Large intestine (tissue), 3 donors: ENCODE measurements at regions not wholly inside any gene's neighbourhood (a gene's known extent, or its start where the extent isn't known, plus 50 kb on each side); places are given as distances from the start of the nearest gene placed in this dataset.

Source experiments
- DNase-seq, 2 donors: peaks; one replicate each; pipeline versions ENCODE4 v3.0.0 to v3.0.0-alpha.2; 2013
- H3K27ac ChIP-seq: one replicate; pipeline ENCODE4 v1.5.1; 2013; ENCODE audit warnings: low read length
- H3K27me3 ChIP-seq: 2 replicates; pipeline ENCODE4 v1.6.1; 2013; ENCODE audit warnings: low read length; ENCODE audit not compliant: control insufficient read depth, insufficient read depth
- H3K36me3 ChIP-seq: 2 replicates; pipeline ENCODE4 v1.6.1; 2013; ENCODE audit warnings: low read length; ENCODE audit not compliant: control insufficient read depth, insufficient read depth
- H3K4me1 ChIP-seq: one replicate; pipeline ENCODE4 v1.6.1; 2013; ENCODE audit warnings: low read length; ENCODE audit not compliant: control insufficient read depth, insufficient read depth
- H3K4me3 ChIP-seq: one replicate; pipeline ENCODE4 v1.5.1; 2013; ENCODE audit warnings: low read length
- H3K9me3 ChIP-seq: one replicate; pipeline ENCODE4 v1.6.1; 2013; ENCODE audit warnings: mild to moderate bottlenecking, low read depth, low read length, moderate library complexity; ENCODE audit not compliant: control insufficient read depth
- WGBS: methylation state at CpG from one replicate; pipeline ENCODE4 v1.1.5; 2013; ENCODE audit warnings: low lambda C conversion rate; ENCODE audit not compliant: insufficient coverage; 5-methylcytosine and 5-hydroxymethylcytosine counted together

DNA sequence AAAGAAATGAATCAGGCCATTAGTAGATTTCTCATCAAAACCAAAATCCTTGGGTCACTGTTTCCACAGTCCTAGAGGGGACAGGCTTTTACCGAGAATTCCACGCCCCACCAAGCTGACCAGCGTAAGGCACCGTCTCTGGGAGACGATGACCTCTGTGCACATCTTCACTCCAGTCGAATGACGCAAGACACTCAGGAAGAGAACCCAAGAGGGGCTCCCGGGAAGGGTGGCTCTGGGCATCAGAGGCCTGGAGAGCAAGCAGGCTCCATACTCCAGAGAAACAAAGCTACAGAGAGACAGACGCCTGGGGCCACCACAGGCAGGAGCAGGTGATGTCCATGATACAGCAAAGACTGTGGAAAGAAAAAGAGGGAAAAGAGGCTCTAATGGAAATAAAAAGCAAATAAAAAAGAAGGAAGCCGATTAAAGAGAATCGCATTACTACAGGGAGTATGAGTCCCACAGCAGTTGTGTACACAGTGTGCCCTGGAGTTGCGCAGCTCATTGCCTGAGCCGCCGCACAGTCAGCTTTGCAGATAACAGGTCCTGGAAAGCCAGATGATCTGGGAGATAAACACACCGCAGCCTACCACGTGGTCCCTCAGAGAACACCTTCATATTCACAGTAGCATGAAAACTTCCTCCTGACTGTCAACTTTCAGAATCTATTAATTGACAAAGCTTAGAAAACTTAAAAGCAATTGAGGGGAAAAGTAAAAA lies 572.7 kb upstream of the SALL3 start:
- Histone ChIP-seq H3K4me1 (no peaks in the 10 kb centered on the region), H3K27ac (no peak overlapping the region), H3K4me3 (no peak overlapping the region), H3K9me3 (peaks cover 4% of the 10 kb centered on the region), H3K36me3 (no peaks in the 10 kb centered on the region), H3K27me3 (no peaks in the 10 kb centered on the region)
- WGBS = 27% methylated on average over 3 of the region's 16 CpGs
- DNase-seq = no peak

GRCh38 chr18:78407466-78407844 lies 572.2 kb upstream of the SALL3 start:
- no peak overlapping the region for H3K4me3 ChIP-seq
- H3K9me3 ChIP-seq = peaks cover 4% of the 10 kb centered on the region
- DNase-seq = no peak
- H3K4me1 ChIP-seq = no peaks in the 10 kb centered on the region
- H3K27me3 ChIP-seq = no peaks in the 10 kb centered on the region
- 30% methylated on average over 3 of the region's 4 CpGs for WGBS
- no peak overlapping the region for H3K27ac ChIP-seq
- no peaks in the 10 kb centered on the region for H3K36me3 ChIP-seq

GRCh38 chr18:78408623-78409022 lies 571.0 kb upstream of the SALL3 start:
- WGBS = no CpG with 5 or more reads among the region's 17 CpGs
- no peaks in the 10 kb centered on the region for H3K27me3 ChIP-seq
- no peaks in the 10 kb centered on the region for H3K9me3 ChIP-seq
- no peaks in the 10 kb centered on the region for H3K36me3 ChIP-seq
- H3K4me1 ChIP-seq = no peaks in the 10 kb centered on the region
- H3K4me3 ChIP-seq = no peak overlapping the region
- no peak for DNase-seq
- H3K27ac ChIP-seq = no peak overlapping the region

GRCh38 chr18:78410094-78410786 lies 569.4 kb upstream of the SALL3 start:
- WGBS = no CpG with 5 or more reads among the region's 13 CpGs

DNA sequence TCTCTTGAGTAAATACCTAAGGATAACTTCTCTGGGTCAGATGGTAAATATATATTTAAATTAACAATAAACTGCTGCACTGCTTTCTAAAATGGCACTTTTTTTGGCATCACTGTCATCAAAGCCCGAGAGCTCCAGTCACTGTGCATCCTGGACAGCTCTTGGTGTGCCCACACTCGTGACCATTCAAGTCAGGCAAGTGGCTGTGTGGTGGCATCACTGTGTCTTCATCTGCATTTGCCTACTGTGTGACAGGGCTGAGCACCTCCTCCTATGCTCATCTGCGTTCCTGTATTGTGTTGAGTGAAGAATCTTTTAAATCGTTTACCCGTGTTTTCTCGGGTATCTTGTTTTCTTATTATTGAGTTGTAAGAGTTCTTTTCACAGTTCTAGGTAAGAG lies 568.1 kb upstream of the SALL3 start:
- H3K27me3 ChIP-seq = no peaks in the 10 kb centered on the region
- DNase-seq = no peak
- WGBS = no CpG with 5 or more reads among the region's 6 CpGs

More at GRCh38 chr18:78410094-78410786, 569.4 kb upstream of the SALL3 start:
- Histone ChIP-seq H3K4me3 (no peak overlapping the region), H3K36me3 (no peaks in the 10 kb centered on the region), H3K27me3 (no peaks in the 10 kb centered on the region), H3K9me3 (no peaks in the 10 kb centered on the region), H3K27ac (no peak overlapping the region), H3K4me1 (no peaks in the 10 kb centered on the region)
- no peak for DNase-seq

DNA sequence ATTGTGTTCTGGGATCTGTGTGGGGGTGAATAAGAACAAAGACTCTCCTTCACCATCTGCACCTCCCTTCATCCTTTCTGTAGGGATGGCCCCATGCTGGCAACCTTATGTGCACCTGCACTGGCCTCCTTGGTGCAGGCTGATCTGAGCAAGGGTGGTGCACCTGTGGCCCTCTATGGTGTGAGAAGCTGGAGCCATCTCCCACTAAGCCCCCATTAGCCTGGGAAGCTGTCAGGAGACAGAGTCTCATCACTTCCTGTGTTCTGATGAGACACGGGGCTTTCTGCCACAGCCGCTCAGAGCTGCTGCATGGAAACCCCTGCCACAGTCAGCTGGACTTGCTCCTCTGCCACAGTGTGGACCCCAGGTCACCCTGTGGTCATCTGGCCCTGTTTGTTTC lies 565.3 kb upstream of the SALL3 start:
- no peak for DNase-seq
- no peak overlapping the region for H3K4me3 ChIP-seq
- no CpG with 5 or more reads among the region's 2 CpGs for WGBS
- no peaks in the 10 kb centered on the region for H3K36me3 ChIP-seq
- no peaks in the 10 kb centered on the region for H3K27me3 ChIP-seq
- H3K27ac ChIP-seq = no peak overlapping the region
- H3K4me1 ChIP-seq = no peaks in the 10 kb centered on the region
- no peaks in the 10 kb centered on the region for H3K9me3 ChIP-seq

More for the DNA sequence above, 568.1 kb upstream of the SALL3 start:
- no peaks in the 10 kb centered on the region for H3K9me3 ChIP-seq
- no peaks in the 10 kb centered on the region for H3K36me3 ChIP-seq
- no peak overlapping the region for H3K4me3 ChIP-seq
- H3K4me1 ChIP-seq = no peaks in the 10 kb centered on the region
- H3K27ac ChIP-seq = no peak overlapping the region

DNA sequence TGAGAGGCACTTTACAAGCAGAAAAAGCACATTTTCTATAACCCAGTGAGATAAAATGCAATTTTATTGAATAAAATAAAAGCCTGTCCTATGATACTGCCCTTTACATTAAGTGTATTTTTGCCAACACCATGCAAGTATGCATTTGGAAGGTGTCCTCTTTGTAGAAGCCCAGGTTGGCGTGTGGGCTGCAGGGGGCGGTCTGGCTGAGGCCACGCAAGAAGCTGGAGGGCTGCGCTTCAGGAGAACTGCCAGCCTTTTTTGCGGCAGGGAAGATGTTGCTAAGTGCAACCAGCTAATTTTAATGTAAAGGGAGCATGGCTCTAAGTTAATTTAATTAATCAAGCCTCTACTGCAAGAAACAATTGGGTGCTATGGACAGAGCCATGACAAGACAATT lies 562.8 kb upstream of the SALL3 start:
- WGBS = no CpG with 5 or more reads among the region's 5 CpGs
- DNase-seq = no peak
- H3K9me3 ChIP-seq = no peaks in the 10 kb centered on the region

DNA sequence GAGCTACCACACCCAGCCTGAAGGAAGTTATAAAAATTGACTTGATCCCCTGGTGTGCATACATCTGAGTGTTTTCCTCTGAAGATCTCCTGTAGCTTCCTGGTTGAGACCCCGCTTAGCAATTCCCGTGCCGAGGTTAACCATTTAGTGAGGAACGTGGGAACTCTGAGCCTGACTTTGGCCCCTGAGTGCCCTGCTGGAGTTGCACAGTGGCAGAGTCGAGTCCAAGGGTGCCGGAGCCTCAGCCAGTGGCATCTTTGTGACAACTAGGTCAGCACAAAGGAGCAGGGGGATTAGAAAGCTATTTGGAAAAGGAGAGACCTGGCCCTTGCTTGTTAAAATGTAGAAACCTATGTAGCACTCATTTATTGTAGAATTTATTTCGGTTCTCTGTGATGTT lies 561.2 kb upstream of the SALL3 start:
- Histone ChIP-seq H3K27me3 (no peaks in the 10 kb centered on the region), H3K4me3 (no peak overlapping the region)
- 100% methylated on average over 1 of the region's 7 CpGs for WGBS

More for the DNA sequence above, 562.8 kb upstream of the SALL3 start:
- Histone ChIP-seq H3K27ac (no peak overlapping the region), H3K4me3 (no peak overlapping the region), H3K27me3 (no peaks in the 10 kb centered on the region), H3K4me1 (no peaks in the 10 kb centered on the region), H3K36me3 (no peaks in the 10 kb centered on the region)

GRCh38 chr18:78419171-78419570 lies 560.4 kb upstream of the SALL3 start:
- no peaks in the 10 kb centered on the region for H3K4me1 ChIP-seq
- DNase-seq = no peak
- WGBS = no CpG with 5 or more reads among the region's 7 CpGs

More for the DNA sequence above, 561.2 kb upstream of the SALL3 start:
- no peak for DNase-seq
- Histone ChIP-seq H3K4me1 (no peaks in the 10 kb centered on the region), H3K9me3 (no peaks in the 10 kb centered on the region), H3K27ac (no peak overlapping the region), H3K36me3 (no peaks in the 10 kb centered on the region)

DNA sequence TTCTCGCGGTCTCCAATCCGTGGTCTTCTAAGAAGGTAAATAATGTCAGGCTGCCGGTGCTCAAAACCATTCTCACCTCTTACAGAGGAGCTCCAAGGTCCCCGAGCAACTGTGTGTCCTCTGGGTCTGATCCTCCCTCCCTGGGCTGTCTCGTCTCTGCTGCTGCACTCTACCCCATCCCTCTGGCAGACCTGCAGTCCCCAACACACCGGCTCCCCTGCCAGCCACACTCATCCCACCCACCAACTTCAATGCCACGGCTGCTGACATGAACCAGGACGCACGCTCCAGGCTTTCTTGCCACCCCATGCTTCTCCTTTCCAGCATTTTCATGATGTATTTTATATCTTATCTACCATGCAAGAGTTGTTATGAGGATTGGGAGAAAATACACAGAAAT lies 559.5 kb upstream of the SALL3 start:
- no CpG with 5 or more reads among the region's 10 CpGs for WGBS
- Histone ChIP-seq H3K4me1 (no peaks in the 10 kb centered on the region), H3K9me3 (no peaks in the 10 kb centered on the region), H3K27ac (no peak overlapping the region), H3K4me3 (no peak overlapping the region), H3K36me3 (no peaks in the 10 kb centered on the region), H3K27me3 (no peaks in the 10 kb centered on the region)
- DNase-seq = no peak

More at GRCh38 chr18:78419171-78419570, 560.4 kb upstream of the SALL3 start:
- H3K27me3 ChIP-seq = no peaks in the 10 kb centered on the region
- no peak overlapping the region for H3K4me3 ChIP-seq
- no peak overlapping the region for H3K27ac ChIP-seq
- H3K9me3 ChIP-seq = no peaks in the 10 kb centered on the region
- H3K36me3 ChIP-seq = no peaks in the 10 kb centered on the region
